Nephron progenitor cell (in vitro differentiated cells): ENCODE measurements at regions not wholly inside any gene's neighbourhood (a gene's known extent, or its start where the extent isn't known, plus 50 kb on each side); places are given as distances from the start of the nearest gene placed in this dataset.
"Not testable (repeated sequence)": the region's sequence is repeated elsewhere in the genome, so short reads cannot be mapped to it uniquely, and the experiment has no call there.

ENCODE experiments used
- DNase-seq: peaks from one replicate; pipeline ENCODE4 v3.0.0; 2021
- H3K27ac Mint-ChIP-seq: 2 replicates; pipeline ENCODE4 v1.8.0; 2021; ENCODE audit warnings: mild to moderate bottlenecking, moderate library complexity, mixed read lengths
- H3K27me3 Mint-ChIP-seq: 2 replicates; pipeline ENCODE4 v1.8.0; 2021; ENCODE audit warnings: mild to moderate bottlenecking, low read depth, mixed read lengths; ENCODE audit not compliant: poor library complexity
- H3K36me3 Mint-ChIP-seq: 2 replicates; pipeline ENCODE4 v1.8.0; 2021; ENCODE audit warnings: low read depth, mixed read lengths
- H3K4me1 Mint-ChIP-seq: 2 replicates; pipeline ENCODE4 v1.8.0; 2021; ENCODE audit warnings: mixed read lengths
- H3K4me3 Mint-ChIP-seq: 2 replicates; pipeline ENCODE4 v1.8.0; 2021; ENCODE audit warnings: mild to moderate bottlenecking, moderate library complexity, mixed read lengths
- H3K9me3 Mint-ChIP-seq: 2 replicates; pipeline ENCODE4 v1.8.0; 2021; ENCODE audit warnings: mild to moderate bottlenecking, moderate library complexity, mixed read lengths
- TF ChIP-seq, protein P1 (sequence below): fragments of 200-600 bp; sonication (generic); IDR thresholded peaks from 2 replicates; pipeline ENCODE4 v1.5.0; 2021; ENCODE audit warnings: antibody characterized with exemption

DNA sequence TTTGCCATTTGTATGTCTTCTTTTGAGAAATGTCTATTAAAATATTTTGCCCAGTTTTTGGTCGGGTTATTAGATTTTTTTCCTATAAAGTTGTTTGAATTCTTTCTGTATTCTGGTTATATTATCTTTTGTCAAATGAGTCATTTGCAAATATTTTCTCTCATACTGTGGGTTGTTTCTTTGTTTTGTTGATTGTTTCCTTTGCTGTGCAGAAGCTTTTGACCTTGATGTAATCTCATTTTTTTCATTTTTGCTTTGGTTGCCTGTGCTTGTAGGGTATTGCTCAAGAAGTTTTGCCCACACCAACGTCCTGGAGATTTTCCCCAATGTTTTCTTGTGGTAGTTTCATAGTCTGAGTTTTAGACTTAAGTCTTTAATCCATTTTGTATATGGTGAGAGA is 245.7 kb downstream of the ADCYAP1 start:
- Mint-ChIP-seq H3K4me3 (no peak overlapping the region), H3K27ac (no peak overlapping the region), H3K9me3 (peaks cover 32% of the 10 kb centered on the region), H3K4me1 (no peaks in the 10 kb centered on the region), H3K27me3 (no peaks in the 10 kb centered on the region), H3K36me3 (peaks cover 18% of the 10 kb centered on the region)
- TF ChIP-seq, protein P1, sequence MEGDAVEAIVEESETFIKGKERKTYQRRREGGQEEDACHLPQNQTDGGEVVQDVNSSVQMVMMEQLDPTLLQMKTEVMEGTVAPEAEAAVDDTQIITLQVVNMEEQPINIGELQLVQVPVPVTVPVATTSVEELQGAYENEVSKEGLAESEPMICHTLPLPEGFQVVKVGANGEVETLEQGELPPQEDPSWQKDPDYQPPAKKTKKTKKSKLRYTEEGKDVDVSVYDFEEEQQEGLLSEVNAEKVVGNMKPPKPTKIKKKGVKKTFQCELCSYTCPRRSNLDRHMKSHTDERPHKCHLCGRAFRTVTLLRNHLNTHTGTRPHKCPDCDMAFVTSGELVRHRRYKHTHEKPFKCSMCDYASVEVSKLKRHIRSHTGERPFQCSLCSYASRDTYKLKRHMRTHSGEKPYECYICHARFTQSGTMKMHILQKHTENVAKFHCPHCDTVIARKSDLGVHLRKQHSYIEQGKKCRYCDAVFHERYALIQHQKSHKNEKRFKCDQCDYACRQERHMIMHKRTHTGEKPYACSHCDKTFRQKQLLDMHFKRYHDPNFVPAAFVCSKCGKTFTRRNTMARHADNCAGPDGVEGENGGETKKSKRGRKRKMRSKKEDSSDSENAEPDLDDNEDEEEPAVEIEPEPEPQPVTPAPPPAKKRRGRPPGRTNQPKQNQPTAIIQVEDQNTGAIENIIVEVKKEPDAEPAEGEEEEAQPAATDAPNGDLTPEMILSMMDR, result no peak
- DNase-seq, result no peak

DNA sequence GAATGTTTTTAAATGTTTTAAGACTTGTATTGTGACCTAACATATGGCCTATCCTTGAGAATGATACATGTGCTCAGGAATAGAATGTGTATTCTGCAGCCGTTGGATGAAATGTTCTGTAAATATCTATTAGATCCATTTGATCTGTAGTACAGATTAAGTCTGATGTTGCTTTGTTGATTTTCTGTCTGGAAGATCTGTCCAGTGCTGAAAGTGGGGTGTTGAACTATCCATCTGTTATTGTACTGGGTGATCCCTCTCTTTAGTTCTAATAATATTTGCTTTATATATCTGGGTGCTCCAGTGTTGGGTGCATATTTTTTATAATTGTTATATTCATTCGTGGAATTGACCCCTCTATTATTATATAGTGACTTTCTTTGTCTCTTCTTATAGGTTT is 248.3 kb downstream of the ADCYAP1 start:
- not testable (repeated sequence) for DNase-seq, H3K4me1 Mint-ChIP-seq, H3K4me3 Mint-ChIP-seq, H3K27ac Mint-ChIP-seq, H3K27me3 Mint-ChIP-seq
- Mint-ChIP-seq H3K36me3 (peaks cover 18% of the 10 kb centered on the region), H3K9me3 (peaks cover 24% of the 10 kb centered on the region)

DNA sequence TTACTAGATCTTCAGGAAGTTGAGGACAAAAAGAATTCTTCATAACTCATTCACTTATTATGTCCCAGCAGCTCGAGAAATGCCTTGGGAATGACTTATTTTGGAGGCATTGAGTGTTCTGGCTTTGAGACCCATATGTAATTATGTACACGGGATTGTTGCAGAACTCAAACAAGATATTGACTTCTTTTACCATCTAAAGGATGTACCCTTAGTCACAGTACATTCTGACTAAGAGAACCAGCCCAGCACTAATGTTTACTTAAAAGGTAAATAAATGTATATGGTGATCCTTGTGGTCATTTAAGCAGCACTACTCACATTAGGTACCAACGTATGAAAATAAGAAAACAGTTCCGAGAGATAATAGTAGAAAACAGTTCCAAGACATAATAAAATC is 268.9 kb downstream of the ADCYAP1 start:
- Mint-ChIP-seq H3K27me3 (no peaks in the 10 kb centered on the region), H3K4me1 (no peaks in the 10 kb centered on the region), H3K36me3 (peaks cover 50% of the 10 kb centered on the region), H3K27ac (no peak overlapping the region), H3K4me3 (no peak overlapping the region), H3K9me3 (peaks cover 23% of the 10 kb centered on the region)
- DNase-seq, result no peak
- TF ChIP-seq, protein P1, result no peak

DNA sequence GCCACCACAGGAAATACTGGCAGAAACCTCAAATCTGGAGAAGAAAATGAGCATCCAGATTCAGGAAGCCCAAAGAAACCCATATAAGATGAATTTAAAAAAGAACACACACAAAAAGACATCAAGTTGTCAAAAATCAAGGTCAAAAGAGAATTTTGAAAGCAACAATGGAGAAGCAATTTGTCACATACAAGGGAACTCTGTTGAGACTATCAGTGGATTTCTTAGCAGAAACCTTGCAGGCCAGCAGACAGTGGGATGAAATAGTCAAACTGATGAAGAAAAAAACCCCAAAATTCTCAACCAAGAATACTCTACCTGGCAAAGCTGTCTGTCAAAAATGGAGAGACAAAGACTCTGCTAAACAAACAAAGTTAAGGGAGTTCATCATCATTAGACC is 272.6 kb downstream of the ADCYAP1 start:
- Mint-ChIP-seq H3K27me3 (no peaks in the 10 kb centered on the region), H3K36me3 (peaks cover 64% of the 10 kb centered on the region), H3K9me3 (peaks cover 50% of the 10 kb centered on the region), H3K4me3 (no peak overlapping the region), H3K4me1 (no peaks in the 10 kb centered on the region), H3K27ac (no peak overlapping the region)
- DNase-seq, result no peak
- TF ChIP-seq, protein P1, result no peak

DNA sequence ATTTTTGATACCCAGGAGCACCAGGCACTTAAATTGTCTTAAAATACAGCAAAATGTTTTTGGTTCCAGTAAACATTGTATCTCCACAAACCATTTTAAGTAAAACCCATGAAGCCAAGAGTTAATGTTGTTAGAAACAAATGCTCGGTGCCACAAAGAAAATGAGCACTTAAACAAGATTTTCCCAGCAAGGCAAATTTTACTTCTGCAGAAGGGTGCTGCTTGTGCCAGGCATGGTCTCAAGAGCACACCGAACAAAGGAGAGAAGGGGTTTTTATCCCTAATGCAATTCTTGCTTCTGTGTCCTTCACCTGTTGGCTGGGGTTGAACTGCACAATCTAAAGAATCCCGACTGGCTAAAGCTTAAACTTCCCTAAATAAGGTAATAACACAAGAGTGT is 286.7 kb downstream of the ADCYAP1 start:
- TF ChIP-seq, protein P1, result no peak
- H3K4me1 Mint-ChIP-seq, result peaks cover 9% of the 10 kb centered on the region
- DNase-seq, result no peak
- H3K36me3 Mint-ChIP-seq, result peaks cover 20% of the 10 kb centered on the region
- H3K4me3 Mint-ChIP-seq, result no peak overlapping the region
- H3K9me3 Mint-ChIP-seq, result peaks cover 6% of the 10 kb centered on the region
- H3K27me3 Mint-ChIP-seq, result peaks cover 3% of the 10 kb centered on the region
- peak overlapping the region; percentile 55 for H3K27ac Mint-ChIP-seq

DNA sequence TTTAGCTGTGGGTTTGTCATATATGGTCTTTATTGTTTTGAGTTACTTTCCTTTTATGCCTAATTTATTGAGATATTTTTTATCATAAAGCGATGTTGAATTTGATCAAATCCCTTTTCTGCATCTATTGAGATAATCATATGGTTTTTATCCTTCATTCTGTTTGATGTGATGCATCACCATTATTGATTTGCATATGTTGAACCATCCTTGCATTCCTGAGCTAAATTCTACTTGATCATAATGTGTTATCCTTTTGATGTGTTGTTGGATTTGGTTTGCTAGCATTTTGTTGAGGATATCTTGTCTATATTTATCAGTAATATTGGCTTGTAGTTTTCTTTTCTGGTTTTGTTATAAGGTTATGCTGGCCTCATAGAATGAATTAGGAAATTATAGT is 308.5 kb downstream of the ADCYAP1 start:
- no peak for DNase-seq
- Mint-ChIP-seq H3K27me3 (no peaks in the 10 kb centered on the region), H3K4me3 (no peak overlapping the region), H3K4me1 (no peaks in the 10 kb centered on the region), H3K27ac (no peak overlapping the region), H3K9me3 (peaks cover 39% of the 10 kb centered on the region), H3K36me3 (peaks cover 54% of the 10 kb centered on the region)
- TF ChIP-seq, protein P1, result no peak
